Neural progenitor cell (in vitro differentiated cells): ENCODE measurements at regions not wholly inside any gene's neighbourhood (a gene's known extent, or its start where the extent isn't known, plus 50 kb on each side); places are given as distances from the start of the nearest gene placed in this dataset.

Source experiments
- DNase-seq: peaks from one replicate; pipeline ENCODE4 v3.0.0-alpha.2; 2016; ENCODE audit warnings: low spot score
- H2AFZ ChIP-seq: fragments of 200-600 bp; sonication (generic); replicated peaks from 2 replicates; pipeline ENCODE4 v1.6.1; 2016; ENCODE audit warnings: antibody characterized with exemption
- H3F3A ChIP-seq: fragments of 200-600 bp; sonication (generic); 2 replicates; pipeline ENCODE4 v1.6.1; 2016; ENCODE audit warnings: antibody characterized with exemption, low read depth
- H3K27ac ChIP-seq: fragments of 200-600 bp; sonication (generic); 2 replicates; pipeline ENCODE4 v1.5.1; 2016; ENCODE audit warnings: mild to moderate bottlenecking
- H3K27me3 ChIP-seq: fragments of 200-600 bp; sonication (generic); 2 replicates; pipeline ENCODE4 v1.6.1; 2016; ENCODE audit warnings: mild to moderate bottlenecking, moderate library complexity
- H3K36me3 ChIP-seq: fragments of 200-600 bp; sonication (generic); 2 replicates; pipeline ENCODE4 v1.5.1; 2016
- H3K4me1 ChIP-seq: fragments of 200-600 bp; sonication (generic); 2 replicates; pipeline ENCODE4 v1.6.1; 2016; ENCODE audit warnings: mixed run types
- H3K4me2 ChIP-seq: fragments of 200-600 bp; sonication (generic); 2 replicates; pipeline ENCODE4 v1.6.1; 2016
- H3K4me3 ChIP-seq: fragments of 200-600 bp; sonication (generic); 2 replicates; pipeline ENCODE4 v1.5.1; 2016
- H3K79me2 ChIP-seq: fragments of 200-600 bp; sonication (generic); 2 replicates; pipeline ENCODE4 v1.6.1; 2016; ENCODE audit warnings: low read depth
- H3K9ac ChIP-seq: fragments of 200-600 bp; sonication (generic); 2 replicates; pipeline ENCODE4 v1.6.1; 2016
- H3K9me3 ChIP-seq: fragments of 200-600 bp; sonication (generic); 2 replicates; pipeline ENCODE4 v1.5.1; 2016; ENCODE audit warnings: low read depth
- H4K20me1 ChIP-seq: fragments of 200-600 bp; sonication (generic); 2 replicates; pipeline ENCODE4 v1.6.1; 2016; ENCODE audit warnings: low read depth
- H3K27ac Mint-ChIP-seq: 3 replicates; pipeline ENCODE4 v1.8.0; 2021; ENCODE audit warnings: mixed read lengths
- H3K27me3 Mint-ChIP-seq: 2 replicates; pipeline ENCODE4 v1.8.0; 2022; ENCODE audit warnings: low read depth, mild to moderate bottlenecking, inconsistent platforms, moderate library complexity, mixed read lengths; ENCODE audit not compliant: insufficient read depth
- H3K36me3 Mint-ChIP-seq: 3 replicates; pipeline ENCODE4 v1.8.0; 2021; ENCODE audit warnings: mixed read lengths
- H3K4me1 Mint-ChIP-seq: 3 replicates; pipeline ENCODE4 v1.8.0; 2021; ENCODE audit warnings: mixed read lengths
- H3K4me3 Mint-ChIP-seq: 3 replicates; pipeline ENCODE4 v1.8.0; 2021; ENCODE audit warnings: mild to moderate bottlenecking, moderate library complexity, mixed read lengths
- H3K9me3 Mint-ChIP-seq: 3 replicates; pipeline ENCODE4 v1.8.0; 2020; ENCODE audit warnings: mixed read lengths
- CTCF ChIP-seq: fragments of 200-600 bp; sonication (generic); IDR thresholded peaks from 2 replicates; pipeline ENCODE4 v1.5.1; 2017; ENCODE audit warnings: antibody characterized with exemption, mild to moderate bottlenecking
- EZH2 ChIP-seq: fragments of 200-600 bp; sonication (generic); IDR thresholded peaks from 2 replicates; pipeline ENCODE4 v1.6.1; 2017; ENCODE audit warnings: antibody characterized with exemption, mild to moderate bottlenecking, moderate library complexity
- EZH2phosphoT487 ChIP-seq: fragments of 200-600 bp; sonication (generic); IDR thresholded peaks from 2 replicates; pipeline ENCODE4 v1.6.1; 2017; ENCODE audit warnings: antibody characterized with exemption

GRCh38 chr2:38498045-38498481, 104.7 kb downstream of the HNRNPLL start:
- H3K4me3 Mint-ChIP-seq, result no peak overlapping the region
- H3K9me3 Mint-ChIP-seq, result peaks cover 12% of the 10 kb centered on the region
- H3K79me2 ChIP-seq, result no peaks in the 10 kb centered on the region
- H3K9me3 ChIP-seq, result no peaks in the 10 kb centered on the region
- peaks cover 3% of the 10 kb centered on the region for H3K27me3 Mint-ChIP-seq
- no peak overlapping the region for H2AFZ ChIP-seq
- DNase-seq, result no peak
- no peak overlapping the region for H3K27ac Mint-ChIP-seq
- no peaks in the 10 kb centered on the region for H3K27me3 ChIP-seq
- no peak overlapping the region for H3K9ac ChIP-seq
- peaks cover 22% of the 10 kb centered on the region for H3K4me1 Mint-ChIP-seq
- H3K27ac ChIP-seq, result no peak overlapping the region
- H3K36me3 ChIP-seq, result no peaks in the 10 kb centered on the region
- H3K4me1 ChIP-seq, result peaks cover 5% of the 10 kb centered on the region
- H3K4me3 ChIP-seq, result no peak overlapping the region
- no peak overlapping the region for H3K4me2 ChIP-seq
- H3F3A ChIP-seq, result no peaks in the 10 kb centered on the region
- H3K36me3 Mint-ChIP-seq, result peaks cover 2% of the 10 kb centered on the region
- TF ChIP-seq EZH2phosphoT487 (no peak), EZH2 (no peak), CTCF (no peak)
- no peaks in the 10 kb centered on the region for H4K20me1 ChIP-seq

- Histone ChIP-seq H3F3A (no peaks in the 10 kb centered on the region), H3K9me3 (no peaks in the 10 kb centered on the region), H3K36me3 (no peaks in the 10 kb centered on the region), H3K9ac (no peak overlapping the region), H3K4me1 (peaks cover 5% of the 10 kb centered on the region), H3K4me2 (no peak overlapping the region), H2AFZ (no peak overlapping the region), H3K27me3 (no peaks in the 10 kb centered on the region), H4K20me1 (no peaks in the 10 kb centered on the region), H3K4me3 (no peak overlapping the region), H3K27ac (no peak overlapping the region), H3K79me2 (no peaks in the 10 kb centered on the region)
- peaks cover 2% of the 10 kb centered on the region for H3K36me3 Mint-ChIP-seq
- no peak overlapping the region for H3K4me3 Mint-ChIP-seq
- no peak for TF ChIP-seq EZH2phosphoT487
- TF ChIP-seq EZH2, result no peak
- TF ChIP-seq CTCF, result no peak
- H3K27ac Mint-ChIP-seq, result no peak overlapping the region
- H3K4me1 Mint-ChIP-seq, result peaks cover 22% of the 10 kb centered on the region
- DNase-seq, result no peak
- H3K27me3 Mint-ChIP-seq, result peaks cover 3% of the 10 kb centered on the region
- H3K9me3 Mint-ChIP-seq, result peaks cover 11% of the 10 kb centered on the region
Measured at GRCh38 chr2:38497670-38498037, 105.1 kb downstream of the HNRNPLL start.

- Mint-ChIP-seq H3K36me3 (no peaks in the 10 kb centered on the region), H3K4me1 (peaks cover 22% of the 10 kb centered on the region), H3K4me3 (no peak overlapping the region), H3K27ac (no peak overlapping the region), H3K27me3 (peaks cover 3% of the 10 kb centered on the region), H3K9me3 (peaks cover 9% of the 10 kb centered on the region)
- no peaks in the 10 kb centered on the region for H3K27me3 ChIP-seq
- H4K20me1 ChIP-seq, result no peaks in the 10 kb centered on the region
- no peaks in the 10 kb centered on the region for H3F3A ChIP-seq
- no peak for DNase-seq
- no peak overlapping the region for H3K27ac ChIP-seq
- no peak overlapping the region for H3K4me3 ChIP-seq
- no peak overlapping the region for H3K4me2 ChIP-seq
- H2AFZ ChIP-seq, result no peak overlapping the region
- H3K4me1 ChIP-seq, result peaks cover 5% of the 10 kb centered on the region
- TF ChIP-seq CTCF (no peak), EZH2 (no peak), EZH2phosphoT487 (no peak)
- no peaks in the 10 kb centered on the region for H3K79me2 ChIP-seq
- no peak overlapping the region for H3K9ac ChIP-seq
- H3K36me3 ChIP-seq, result no peaks in the 10 kb centered on the region
- no peaks in the 10 kb centered on the region for H3K9me3 ChIP-seq
Measured at GRCh38 chr2:38496927-38497669, 105.6 kb downstream of the HNRNPLL start.
